ENCODE measurements at regions not wholly inside any gene's neighbourhood (a gene's known extent, or its start where the extent isn't known, plus 50 kb on each side); places are given as distances from the start of the nearest gene placed in this dataset.

- intact Hi-C loops (cut with micrococcal nuclease) = no loop called here
- BruUV-seq (replicated peaks) = no TSS peak
- POLR2A ChIA-PET = interaction anchor here (0.7 kb wide), 1 partner anchor 318 kb away, joined by 4 read pairs; no protein-coding TSS in a partner anchor
- TF ChIP-seq BRF1 (IDR thresholded peaks at IDR 0.05; ENCODE audit: borderline replicate concordance, extremely low read depth, insufficient read length) = no peak
- no peak for TF ChIP-seq ZNF512 (tag; IDR thresholded peaks at IDR 0.05)
- TF ChIP-seq CBX3 (IDR thresholded peaks at IDR 0.05; ENCODE audit: borderline replicate concordance in 1 of 2, low read length in 2 of 2) = no peak
- no peak for TF ChIP-seq HNRNPUL1 (IDR thresholded peaks at IDR 0.05; ENCODE audit: low read length)
- TF ChIP-seq, protein P1, sequence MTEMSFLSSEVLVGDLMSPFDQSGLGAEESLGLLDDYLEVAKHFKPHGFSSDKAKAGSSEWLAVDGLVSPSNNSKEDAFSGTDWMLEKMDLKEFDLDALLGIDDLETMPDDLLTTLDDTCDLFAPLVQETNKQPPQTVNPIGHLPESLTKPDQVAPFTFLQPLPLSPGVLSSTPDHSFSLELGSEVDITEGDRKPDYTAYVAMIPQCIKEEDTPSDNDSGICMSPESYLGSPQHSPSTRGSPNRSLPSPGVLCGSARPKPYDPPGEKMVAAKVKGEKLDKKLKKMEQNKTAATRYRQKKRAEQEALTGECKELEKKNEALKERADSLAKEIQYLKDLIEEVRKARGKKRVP (CRISPR knock-in tag; IDR thresholded peaks at IDR 0.05) = no peak
- TF ChIP-seq ZNF224 (CRISPR knock-in tag; IDR thresholded peaks at IDR 0.05) = no peak
- no peak for TF ChIP-seq JUNB (CRISPR knock-in tag; conservative IDR thresholded peaks at IDR 0.05)
- TF ChIP-seq, protein P2, sequence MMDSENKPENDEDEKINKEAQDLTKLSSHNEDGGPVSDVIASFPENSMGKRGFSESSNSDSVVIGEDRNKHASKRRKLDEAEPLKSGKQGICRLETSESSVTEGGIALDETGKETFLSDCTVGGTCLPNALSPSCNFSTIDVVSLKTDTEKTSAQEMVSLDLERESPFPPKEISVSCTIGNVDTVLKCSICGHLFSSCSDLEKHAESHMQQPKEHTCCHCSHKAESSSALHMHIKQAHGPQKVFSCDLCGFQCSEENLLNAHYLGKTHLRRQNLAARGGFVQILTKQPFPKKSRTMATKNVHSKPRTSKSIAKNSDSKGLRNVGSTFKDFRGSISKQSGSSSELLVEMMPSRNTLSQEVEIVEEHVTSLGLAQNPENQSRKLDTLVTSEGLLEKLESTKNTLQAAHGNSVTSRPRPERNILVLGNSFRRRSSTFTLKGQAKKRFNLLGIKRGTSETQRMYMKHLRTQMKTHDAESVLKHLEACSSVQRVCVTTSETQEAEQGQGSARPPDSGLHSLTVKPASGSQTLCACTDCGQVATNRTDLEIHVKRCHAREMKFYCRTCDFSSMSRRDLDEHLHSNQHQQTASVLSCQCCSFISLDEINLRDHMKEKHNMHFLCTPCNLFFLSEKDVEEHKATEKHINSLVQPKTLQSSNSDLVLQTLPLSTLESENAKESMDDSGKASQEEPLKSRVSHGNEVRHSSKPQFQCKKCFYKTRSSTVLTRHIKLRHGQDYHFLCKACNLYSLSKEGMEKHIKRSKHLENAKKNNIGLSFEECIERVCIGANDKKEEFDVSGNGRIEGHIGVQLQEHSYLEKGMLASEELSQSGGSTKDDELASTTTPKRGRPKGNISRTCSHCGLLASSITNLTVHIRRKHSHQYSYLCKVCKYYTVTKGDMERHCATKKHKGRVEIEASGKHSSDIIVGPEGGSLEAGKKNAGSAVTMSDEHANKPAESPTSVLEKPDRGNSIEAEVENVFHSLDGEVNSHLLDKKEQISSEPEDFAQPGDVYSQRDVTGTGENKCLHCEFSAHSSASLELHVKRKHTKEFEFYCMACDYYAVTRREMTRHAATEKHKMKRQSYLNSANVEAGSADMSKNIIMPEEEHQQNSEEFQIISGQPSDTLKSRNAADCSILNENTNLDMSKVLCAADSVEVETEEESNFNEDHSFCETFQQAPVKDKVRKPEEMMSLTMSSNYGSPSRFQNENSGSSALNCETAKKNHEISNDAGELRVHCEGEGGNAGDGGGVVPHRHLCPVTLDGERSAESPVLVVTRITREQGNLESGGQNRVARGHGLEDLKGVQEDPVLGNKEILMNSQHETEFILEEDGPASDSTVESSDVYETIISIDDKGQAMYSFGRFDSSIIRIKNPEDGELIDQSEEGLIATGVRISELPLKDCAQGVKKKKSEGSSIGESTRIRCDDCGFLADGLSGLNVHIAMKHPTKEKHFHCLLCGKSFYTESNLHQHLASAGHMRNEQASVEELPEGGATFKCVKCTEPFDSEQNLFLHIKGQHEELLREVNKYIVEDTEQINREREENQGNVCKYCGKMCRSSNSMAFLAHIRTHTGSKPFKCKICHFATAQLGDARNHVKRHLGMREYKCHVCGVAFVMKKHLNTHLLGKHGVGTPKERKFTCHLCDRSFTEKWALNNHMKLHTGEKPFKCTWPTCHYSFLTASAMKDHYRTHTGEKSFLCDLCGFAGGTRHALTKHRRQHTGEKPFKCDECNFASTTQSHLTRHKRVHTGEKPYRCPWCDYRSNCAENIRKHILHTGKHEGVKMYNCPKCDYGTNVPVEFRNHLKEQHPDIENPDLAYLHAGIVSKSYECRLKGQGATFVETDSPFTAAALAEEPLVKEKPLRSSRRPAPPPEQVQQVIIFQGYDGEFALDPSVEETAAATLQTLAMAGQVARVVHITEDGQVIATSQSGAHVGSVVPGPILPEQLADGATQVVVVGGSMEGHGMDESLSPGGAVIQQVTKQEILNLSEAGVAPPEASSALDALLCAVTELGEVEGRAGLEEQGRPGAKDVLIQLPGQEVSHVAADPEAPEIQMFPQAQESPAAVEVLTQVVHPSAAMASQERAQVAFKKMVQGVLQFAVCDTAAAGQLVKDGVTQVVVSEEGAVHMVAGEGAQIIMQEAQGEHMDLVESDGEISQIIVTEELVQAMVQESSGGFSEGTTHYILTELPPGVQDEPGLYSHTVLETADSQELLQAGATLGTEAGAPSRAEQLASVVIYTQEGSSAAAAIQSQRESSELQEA (IDR thresholded peaks at IDR 0.05; ENCODE audit: low read depth) = no peak
- no peak for TF ChIP-seq PYGO2 (tag; IDR thresholded peaks at IDR 0.05)
- TF ChIP-seq BHLHE40 (IDR thresholded peaks at IDR 0.05; ENCODE audit: low read length) = no peak
These were observed 77.4 kb upstream of the PLCL2 start for GRCh38 chr3:16807391-16807790.

More at GRCh38 chr3:16807391-16807790, 77.4 kb upstream of the PLCL2 start:
- no peak for FAIRE-seq
- H4K20me1 ChIP-seq (replicated peaks; ENCODE audit: control insufficient read depth, insufficient read depth, low read length) = no peaks in the 10 kb centered on the region
- CTCF ChIA-PET (ENCODE audit: low intra/inter-chr PET ratio) = no interaction called here
- no peaks in the 10 kb centered on the region for H3K27me3 ChIP-seq (ENCODE audit: control insufficient read depth in 2 of 2, insufficient read depth in 2 of 2, low read length in 2 of 2)
- H3K4me2 ChIP-seq (ENCODE audit: insufficient read depth, low read length) = no peak overlapping the region
- DNase-seq (ENCODE audit: extremely low read depth in 1 of 4, low spot score in 3 of 4) = no peak
- under 1% methylated on average over 6 of the region's 6 CpGs for WGBS (ENCODE audit: insufficient coverage, low coverage, missing lambda C conversion rate)
- H3K27ac ChIP-seq (ENCODE audit: extremely low read depth, low read depth, low read length) = no peak overlapping the region
- no peaks in the 10 kb centered on the region for H3K9me3 ChIP-seq (replicated peaks; ENCODE audit: control insufficient read depth, insufficient read depth, low read depth, low read length)
- no peaks in the 10 kb centered on the region for H3K9me1 ChIP-seq (ENCODE audit: control insufficient read depth, insufficient read depth, low read length)
- no peak for ATAC-seq
- no peaks in the 10 kb centered on the region for H3K4me1 ChIP-seq (replicated peaks in 1 of 2; ENCODE audit: control insufficient read depth in 2 of 2, insufficient read depth in 2 of 2, low read length in 2 of 2)
- H3K4me3 ChIP-seq = no peak overlapping the region
- H2AFZ ChIP-seq (ENCODE audit: low read depth, low read length) = no peak overlapping the region
- no peak overlapping the region for H3K9ac ChIP-seq (ENCODE audit: insufficient read depth in 1 of 2, low read depth in 2 of 2, low read length in 2 of 2)
- no peaks in the 10 kb centered on the region for H3K36me3 ChIP-seq (ENCODE audit: control insufficient read depth, insufficient read depth, low read length)
- in situ Hi-C loops (cut with MboI) = no loop called here
- H3K79me2 ChIP-seq (ENCODE audit: control insufficient read depth, insufficient read depth, low read length) = no peaks in the 10 kb centered on the region

All from K562 (cell line).